ENCODE measurements at regions not wholly inside any gene's neighbourhood (a gene's known extent, or its start where the extent isn't known, plus 50 kb on each side); places are given as distances from the start of the nearest gene placed in this dataset.

DNA sequence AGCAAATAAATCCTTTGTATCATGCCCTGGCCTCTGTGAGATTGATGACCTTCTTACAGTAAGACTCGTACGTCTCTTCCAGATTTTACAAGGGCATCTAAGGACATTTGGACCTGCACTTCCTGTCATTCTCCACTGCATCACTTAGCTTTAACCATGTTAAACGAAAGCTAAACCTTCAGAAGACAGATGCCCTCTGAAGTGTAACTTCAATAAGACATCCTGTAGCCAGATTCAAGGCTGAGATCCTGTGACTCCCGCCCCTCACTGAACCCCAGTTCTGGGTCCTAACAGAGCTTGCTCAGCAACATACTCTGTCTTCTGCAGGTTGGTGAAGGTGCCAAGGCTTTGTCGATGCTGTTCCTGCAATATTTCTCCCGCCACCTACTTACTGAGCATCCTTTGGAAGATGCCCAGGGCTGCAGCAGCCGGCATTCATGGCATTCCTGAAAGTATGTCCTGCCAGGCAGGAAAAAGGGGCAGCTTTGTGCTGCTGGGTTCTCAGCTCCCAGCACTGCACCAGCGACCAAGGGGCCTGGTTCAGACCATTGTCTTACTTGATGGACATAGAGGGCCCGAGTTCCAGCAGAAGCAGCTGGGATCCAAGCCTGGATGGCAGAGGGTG, 131.1 kb downstream of the AXIN2 start:
- Histone ChIP-seq H2AFZ (ENCODE audit: control insufficient read depth, low read length) (no peak overlapping the region), H3K9me3 (ENCODE audit: control insufficient read depth, low read depth, low read length) (no peaks in the 10 kb centered on the region), H4K20me1 (ENCODE audit: control insufficient read depth, extremely low read depth, insufficient read depth, low read length) (no peaks in the 10 kb centered on the region), H3K9me1 (ENCODE audit: control insufficient read depth, extremely low read depth, insufficient read depth, low read length) (no peaks in the 10 kb centered on the region), H3K27me3 (ENCODE audit: control insufficient read depth, extremely low read depth, insufficient read depth, low read length) (no peaks in the 10 kb centered on the region), H3K36me3 (ENCODE audit: control insufficient read depth in 2 of 2, extremely low read depth in 1 of 2, insufficient read depth in 2 of 2, low read length in 2 of 2) (no peaks in the 10 kb centered on the region), H3K79me2 (ENCODE audit: control insufficient read depth, insufficient read depth, low read length) (no peaks in the 10 kb centered on the region), H3K9ac (ENCODE audit: control insufficient read depth, extremely low read depth, insufficient read depth, low read length) (no peak overlapping the region), H3K27ac (ENCODE audit: control insufficient read depth, insufficient read depth, low read length) (no peak overlapping the region), H3K4me2 (ENCODE audit: control insufficient read depth, extremely low read depth, insufficient read depth, low read depth, low read length) (no peak overlapping the region), H3K4me1 (ENCODE audit: control insufficient read depth, extremely low read depth, insufficient read depth, low read length) (no peaks in the 10 kb centered on the region), H3K4me3 (ENCODE audit: control insufficient read depth in 2 of 3, extremely low read depth in 1 of 3, insufficient read depth in 2 of 3, low read depth in 1 of 3, low read length in 3 of 3) (no peak overlapping the region)
- dilution Hi-C loops (cut with MboI; ENCODE audit: extremely low pct_ligation_motif_present, low sequenced_read_pairs): no loop called here
- FAIRE-seq (no peak), DNase-seq (ENCODE audit: low read depth, low spot score) (no peak)
- TF ChIP-seq EZH2 (IDR thresholded peaks at IDR 0.05; ENCODE audit: low read length): no peak
- TF ChIP-seq, protein P1, sequence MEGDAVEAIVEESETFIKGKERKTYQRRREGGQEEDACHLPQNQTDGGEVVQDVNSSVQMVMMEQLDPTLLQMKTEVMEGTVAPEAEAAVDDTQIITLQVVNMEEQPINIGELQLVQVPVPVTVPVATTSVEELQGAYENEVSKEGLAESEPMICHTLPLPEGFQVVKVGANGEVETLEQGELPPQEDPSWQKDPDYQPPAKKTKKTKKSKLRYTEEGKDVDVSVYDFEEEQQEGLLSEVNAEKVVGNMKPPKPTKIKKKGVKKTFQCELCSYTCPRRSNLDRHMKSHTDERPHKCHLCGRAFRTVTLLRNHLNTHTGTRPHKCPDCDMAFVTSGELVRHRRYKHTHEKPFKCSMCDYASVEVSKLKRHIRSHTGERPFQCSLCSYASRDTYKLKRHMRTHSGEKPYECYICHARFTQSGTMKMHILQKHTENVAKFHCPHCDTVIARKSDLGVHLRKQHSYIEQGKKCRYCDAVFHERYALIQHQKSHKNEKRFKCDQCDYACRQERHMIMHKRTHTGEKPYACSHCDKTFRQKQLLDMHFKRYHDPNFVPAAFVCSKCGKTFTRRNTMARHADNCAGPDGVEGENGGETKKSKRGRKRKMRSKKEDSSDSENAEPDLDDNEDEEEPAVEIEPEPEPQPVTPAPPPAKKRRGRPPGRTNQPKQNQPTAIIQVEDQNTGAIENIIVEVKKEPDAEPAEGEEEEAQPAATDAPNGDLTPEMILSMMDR (optimal IDR thresholded peaks at IDR 0.05 in 1 of 3, IDR thresholded peaks at IDR 0.05 in 1 of 3, conservative IDR thresholded peaks at IDR 0.05 in 1 of 3; ENCODE audit: extremely low read depth in 1 of 3, insufficient read depth in 2 of 3, low read length in 3 of 3): no peak

- no peaks in the 10 kb centered on the region for H4K20me1 ChIP-seq (ENCODE audit: control insufficient read depth, extremely low read depth, insufficient read depth, low read length)
- H3K4me3 ChIP-seq (ENCODE audit: control insufficient read depth in 2 of 3, extremely low read depth in 1 of 3, insufficient read depth in 2 of 3, low read depth in 1 of 3, low read length in 3 of 3): no peak overlapping the region
- no peaks in the 10 kb centered on the region for H3K27me3 ChIP-seq (ENCODE audit: control insufficient read depth, extremely low read depth, insufficient read depth, low read length)
- H3K27ac ChIP-seq (ENCODE audit: control insufficient read depth, insufficient read depth, low read length): no peak overlapping the region
- no peaks in the 10 kb centered on the region for H3K36me3 ChIP-seq (ENCODE audit: control insufficient read depth in 2 of 2, extremely low read depth in 1 of 2, insufficient read depth in 2 of 2, low read length in 2 of 2)
- H3K9me1 ChIP-seq (ENCODE audit: control insufficient read depth, extremely low read depth, insufficient read depth, low read length): no peaks in the 10 kb centered on the region
- dilution Hi-C loops (cut with MboI; ENCODE audit: extremely low pct_ligation_motif_present, low sequenced_read_pairs): no loop called here
- H3K9ac ChIP-seq (ENCODE audit: control insufficient read depth, extremely low read depth, insufficient read depth, low read length): no peak overlapping the region
- no peaks in the 10 kb centered on the region for H3K9me3 ChIP-seq (ENCODE audit: control insufficient read depth, low read depth, low read length)
- no peak for DNase-seq (ENCODE audit: low read depth, low spot score)
- H3K79me2 ChIP-seq (ENCODE audit: control insufficient read depth, insufficient read depth, low read length): no peaks in the 10 kb centered on the region
- no peak for TF ChIP-seq EZH2 (IDR thresholded peaks at IDR 0.05; ENCODE audit: low read length)
- TF ChIP-seq, protein P1 (optimal IDR thresholded peaks at IDR 0.05 in 1 of 3, IDR thresholded peaks at IDR 0.05 in 1 of 3, conservative IDR thresholded peaks at IDR 0.05 in 1 of 3; ENCODE audit: extremely low read depth in 1 of 3, insufficient read depth in 2 of 3, low read length in 3 of 3): no peak
- no peaks in the 10 kb centered on the region for H3K4me1 ChIP-seq (ENCODE audit: control insufficient read depth, extremely low read depth, insufficient read depth, low read length)
- FAIRE-seq: no peak
- no peak overlapping the region for H2AFZ ChIP-seq (ENCODE audit: control insufficient read depth, low read length)
- no peak overlapping the region for H3K4me2 ChIP-seq (ENCODE audit: control insufficient read depth, extremely low read depth, insufficient read depth, low read depth, low read length)
Observed at GRCh38 chr17:65423346-65424140, 137.9 kb downstream of the AXIN2 start.
